ENCODE measurements at regions not wholly inside any gene's neighbourhood (a gene's known extent, or its start where the extent isn't known, plus 50 kb on each side); places are given as distances from the start of the nearest gene placed in this dataset.

DNA sequence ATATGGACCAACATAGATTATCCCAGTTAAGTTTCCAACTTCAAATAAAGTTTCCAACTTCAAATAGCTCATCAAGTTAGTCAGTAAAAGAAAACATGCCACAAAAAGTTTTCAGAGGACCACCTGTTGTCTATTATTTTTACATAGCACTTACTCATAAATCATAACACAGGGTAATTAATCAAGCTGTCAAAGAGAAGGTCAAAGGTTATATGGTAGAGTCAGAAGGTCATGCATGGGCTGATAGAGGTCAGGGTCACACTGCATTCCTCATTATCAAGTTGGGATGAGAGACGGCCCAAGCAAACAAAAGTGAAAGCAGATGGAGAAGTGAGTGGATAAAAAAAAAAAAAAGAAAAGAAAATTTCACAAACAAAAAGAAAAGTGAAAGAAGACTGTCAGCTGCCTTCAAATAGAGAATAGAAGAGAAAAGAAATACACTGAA lies 145.5 kb upstream of the POU5F2 start:
- Histone ChIP-seq H3K4me3 (ENCODE audit: low read length) (no peak overlapping the region), H3K4me1 (ENCODE audit: control insufficient read depth, insufficient read depth, low read length) (no peaks in the 10 kb centered on the region), H3K27ac (ENCODE audit: low read length) (no peak overlapping the region), H3K9me3 (ENCODE audit: control insufficient read depth, insufficient read depth, low read length) (no peaks in the 10 kb centered on the region), H3K36me3 (ENCODE audit: control insufficient read depth, insufficient read depth, low read length) (no peaks in the 10 kb centered on the region), H3K27me3 (ENCODE audit: control insufficient read depth, insufficient read depth, low read length) (no peaks in the 10 kb centered on the region)
- DNase-seq (peak in 1 of 2 donors; percentile 2), ATAC-seq (peak in 2 of 3 donors; percentile 37 to 49)
- peak overlapping the region; percentile 64 to 73 for H3K27ac Mint-ChIP-seq
- intact Hi-C loops (cut with micrococcal nuclease) = no loop called here
- H3K9me3 Mint-ChIP-seq = no peaks in the 10 kb centered on the region
- H3K4me3 Mint-ChIP-seq = peak overlapping the region; percentile 77
- TF ChIP-seq, protein P1, sequence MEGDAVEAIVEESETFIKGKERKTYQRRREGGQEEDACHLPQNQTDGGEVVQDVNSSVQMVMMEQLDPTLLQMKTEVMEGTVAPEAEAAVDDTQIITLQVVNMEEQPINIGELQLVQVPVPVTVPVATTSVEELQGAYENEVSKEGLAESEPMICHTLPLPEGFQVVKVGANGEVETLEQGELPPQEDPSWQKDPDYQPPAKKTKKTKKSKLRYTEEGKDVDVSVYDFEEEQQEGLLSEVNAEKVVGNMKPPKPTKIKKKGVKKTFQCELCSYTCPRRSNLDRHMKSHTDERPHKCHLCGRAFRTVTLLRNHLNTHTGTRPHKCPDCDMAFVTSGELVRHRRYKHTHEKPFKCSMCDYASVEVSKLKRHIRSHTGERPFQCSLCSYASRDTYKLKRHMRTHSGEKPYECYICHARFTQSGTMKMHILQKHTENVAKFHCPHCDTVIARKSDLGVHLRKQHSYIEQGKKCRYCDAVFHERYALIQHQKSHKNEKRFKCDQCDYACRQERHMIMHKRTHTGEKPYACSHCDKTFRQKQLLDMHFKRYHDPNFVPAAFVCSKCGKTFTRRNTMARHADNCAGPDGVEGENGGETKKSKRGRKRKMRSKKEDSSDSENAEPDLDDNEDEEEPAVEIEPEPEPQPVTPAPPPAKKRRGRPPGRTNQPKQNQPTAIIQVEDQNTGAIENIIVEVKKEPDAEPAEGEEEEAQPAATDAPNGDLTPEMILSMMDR (IDR thresholded peaks at IDR 0.05) = no peak
- H3K27me3 Mint-ChIP-seq (ENCODE audit: low read depth in 2 of 2) = no peaks in the 10 kb centered on the region
- no peaks in the 10 kb centered on the region for H3K36me3 Mint-ChIP-seq
- H3K4me1 Mint-ChIP-seq = peaks cover 23 to 32% of the 10 kb centered on the region in 2 donors
- WGBS (ENCODE audit: insufficient coverage) = no CpG with 5 or more reads among the region's 1 CpG

DNA sequence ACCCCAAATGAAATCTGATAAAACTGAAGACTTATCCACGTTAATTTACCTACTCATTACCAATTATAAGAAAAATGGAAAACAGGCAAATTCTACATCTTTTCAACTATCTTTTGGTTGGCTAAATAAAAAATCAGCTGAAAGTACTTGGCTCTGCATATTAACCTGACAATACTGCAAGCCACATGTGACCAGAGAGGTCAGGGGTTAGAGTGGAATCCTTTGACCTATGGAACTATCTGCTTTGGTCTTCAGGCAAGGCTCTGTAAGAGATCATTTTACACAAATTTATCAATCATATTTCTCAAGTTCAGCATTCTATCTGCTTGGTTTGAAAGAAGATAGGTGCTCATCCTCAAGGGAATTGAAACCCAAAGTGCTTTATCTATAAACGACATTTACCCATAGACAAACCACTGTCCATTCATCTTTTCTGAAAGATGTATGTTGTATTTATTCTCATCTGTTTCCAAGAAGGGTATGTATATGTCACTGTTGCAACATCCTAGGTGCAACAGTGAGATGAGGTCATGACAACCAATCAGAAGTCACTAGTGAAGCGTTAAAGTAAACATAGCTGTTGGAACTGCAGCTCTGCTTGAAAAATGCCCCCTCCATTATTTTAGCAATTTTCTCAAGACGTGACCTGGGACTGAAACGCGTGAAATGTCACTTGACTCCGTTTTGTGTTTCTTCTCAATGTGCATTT lies 144.9 kb upstream of the POU5F2 start:
- H3K27ac Mint-ChIP-seq = peak overlapping the region; percentile 64 to 73
- H3K36me3 Mint-ChIP-seq = no peaks in the 10 kb centered on the region
- intact Hi-C loops (cut with micrococcal nuclease) = no loop called here
- peak overlapping the region; percentile 77 for H3K4me3 Mint-ChIP-seq
- no peak overlapping the region for H3K27ac ChIP-seq (ENCODE audit: low read length)
- H3K27me3 ChIP-seq (ENCODE audit: control insufficient read depth, insufficient read depth, low read length) = no peaks in the 10 kb centered on the region
- H3K36me3 ChIP-seq (ENCODE audit: control insufficient read depth, insufficient read depth, low read length) = no peaks in the 10 kb centered on the region
- 100% methylated on average over 5 of the region's 7 CpGs for WGBS (ENCODE audit: insufficient coverage)
- H3K9me3 Mint-ChIP-seq = no peaks in the 10 kb centered on the region
- H3K4me3 ChIP-seq (ENCODE audit: low read length) = no peak overlapping the region
- TF ChIP-seq, protein P1 (IDR thresholded peaks at IDR 0.05) = no peak
- no peaks in the 10 kb centered on the region for H3K9me3 ChIP-seq (ENCODE audit: control insufficient read depth, insufficient read depth, low read length)
- H3K4me1 Mint-ChIP-seq = peaks cover 23 to 32% of the 10 kb centered on the region in 2 donors
- no peaks in the 10 kb centered on the region for H3K4me1 ChIP-seq (ENCODE audit: control insufficient read depth, insufficient read depth, low read length)
- ATAC-seq = no peak
- H3K27me3 Mint-ChIP-seq (ENCODE audit: low read depth in 2 of 2) = no peaks in the 10 kb centered on the region
- DNase-seq = no peak

DNA sequence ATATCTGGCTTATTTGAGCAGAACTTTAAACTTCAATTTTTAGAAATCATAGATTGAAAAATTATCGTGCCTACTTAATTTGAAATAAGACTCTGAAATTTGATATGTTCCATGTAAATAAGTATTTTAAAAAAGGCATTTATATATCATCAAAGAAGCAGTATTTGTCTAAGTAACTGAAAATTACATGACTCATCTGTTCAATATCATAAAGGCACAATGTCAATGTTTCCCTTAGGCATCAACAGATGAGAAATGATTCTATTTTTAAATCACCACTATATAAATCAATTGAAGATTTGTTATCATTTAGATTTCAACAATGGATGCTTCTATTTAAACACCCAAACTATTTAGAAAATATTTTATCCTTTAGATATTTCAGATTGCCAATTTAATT lies 142.9 kb upstream of the POU5F2 start:
- no peaks in the 10 kb centered on the region for H3K36me3 Mint-ChIP-seq
- no peak for ATAC-seq
- H3K4me3 Mint-ChIP-seq = no peak overlapping the region
- Histone ChIP-seq H3K27me3 (ENCODE audit: control insufficient read depth, insufficient read depth, low read length) (no peaks in the 10 kb centered on the region), H3K36me3 (ENCODE audit: control insufficient read depth, insufficient read depth, low read length) (peaks cover 6% of the 10 kb centered on the region), H3K9me3 (ENCODE audit: control insufficient read depth, insufficient read depth, low read length) (no peaks in the 10 kb centered on the region), H3K27ac (ENCODE audit: low read length) (no peak overlapping the region), H3K4me3 (ENCODE audit: low read length) (no peak overlapping the region), H3K4me1 (ENCODE audit: control insufficient read depth, insufficient read depth, low read length) (no peaks in the 10 kb centered on the region)
- intact Hi-C loops (cut with micrococcal nuclease) = no loop called here
- H3K9me3 Mint-ChIP-seq = no peaks in the 10 kb centered on the region
- H3K27ac Mint-ChIP-seq = no peak overlapping the region
- DNase-seq = no peak
- WGBS (ENCODE audit: insufficient coverage) = no CpG with 5 or more reads among the region's 1 CpG
- TF ChIP-seq, protein P1 (IDR thresholded peaks at IDR 0.05) = no peak
- H3K4me1 Mint-ChIP-seq = peaks cover 23 to 28% of the 10 kb centered on the region in 2 donors
- no peaks in the 10 kb centered on the region for H3K27me3 Mint-ChIP-seq (ENCODE audit: low read depth in 2 of 2)

DNA sequence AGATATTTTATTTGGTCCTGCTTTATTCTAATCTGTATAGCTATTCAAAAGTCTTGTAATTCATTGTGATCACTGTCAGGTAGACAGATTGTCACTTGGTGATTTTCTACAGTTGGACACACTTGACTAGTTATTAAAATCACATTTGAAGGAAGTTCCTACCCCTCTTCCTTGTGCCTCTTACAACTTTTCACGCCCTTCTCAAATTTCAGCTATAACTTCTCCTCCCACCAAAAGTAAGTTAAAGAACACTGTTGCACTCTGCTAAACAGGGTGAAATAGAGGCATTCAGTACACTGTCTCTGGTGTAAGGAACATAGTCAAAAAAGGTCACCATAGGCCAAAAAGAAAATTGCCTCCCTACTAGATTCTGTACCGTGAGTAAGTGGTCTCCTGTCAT lies 142.1 kb upstream of the POU5F2 start:
- WGBS (ENCODE audit: insufficient coverage) = 86% methylated on average over 2 of the region's 2 CpGs
- Mint-ChIP-seq H3K36me3 (no peaks in the 10 kb centered on the region), H3K9me3 (no peaks in the 10 kb centered on the region), H3K27me3 (ENCODE audit: low read depth in 2 of 2) (no peaks in the 10 kb centered on the region), H3K4me1 (peaks cover 23 to 28% of the 10 kb centered on the region in 2 donors), H3K27ac (no peak overlapping the region), H3K4me3 (no peak overlapping the region)
- DNase-seq (no peak), ATAC-seq (no peak)
- no peak overlapping the region for H3K4me3 ChIP-seq (ENCODE audit: low read length)
- intact Hi-C loops (cut with micrococcal nuclease) = no loop called here
- TF ChIP-seq, protein P1 (IDR thresholded peaks at IDR 0.05) = no peak
- peaks cover 6% of the 10 kb centered on the region for H3K36me3 ChIP-seq (ENCODE audit: control insufficient read depth, insufficient read depth, low read length)
- no peaks in the 10 kb centered on the region for H3K9me3 ChIP-seq (ENCODE audit: control insufficient read depth, insufficient read depth, low read length)
- H3K27ac ChIP-seq (ENCODE audit: low read length) = no peak overlapping the region
- H3K4me1 ChIP-seq (ENCODE audit: control insufficient read depth, insufficient read depth, low read length) = no peaks in the 10 kb centered on the region
- H3K27me3 ChIP-seq (ENCODE audit: control insufficient read depth, insufficient read depth, low read length) = no peaks in the 10 kb centered on the region
